Duodenal mucosa (tissue), 2 donors: ENCODE measurements at regions not wholly inside any gene's neighbourhood (a gene's known extent, or its start where the extent isn't known, plus 50 kb on each side); places are given as distances from the start of the nearest gene placed in this dataset.

Experiments
- H3K27ac ChIP-seq: one replicate; pipeline ENCODE4 v1.7.0; 2013; ENCODE audit warnings: low read depth, low read length
- H3K27me3 ChIP-seq, 2 donors: one replicate each; pipeline ENCODE4 v1.7.0; 2013; ENCODE audit warnings: low read length in 2 of 2, control low read depth in 1 of 2; ENCODE audit not compliant: insufficient read depth in 2 of 2, control insufficient read depth in 1 of 2
- H3K36me3 ChIP-seq, 2 donors: one replicate each; pipeline ENCODE4 v1.7.0; 2013; ENCODE audit warnings: low read length in 2 of 2, control low read depth in 1 of 2; ENCODE audit not compliant: insufficient read depth in 2 of 2, control insufficient read depth in 1 of 2
- H3K4me1 ChIP-seq, 2 donors: one replicate each; pipeline ENCODE4 v1.7.0; 2013; ENCODE audit warnings: low read length in 2 of 2, control low read depth in 1 of 2; ENCODE audit not compliant: insufficient read depth in 2 of 2, control insufficient read depth in 1 of 2
- H3K4me3 ChIP-seq, 2 donors: one replicate each; pipeline ENCODE4 v1.7.0; 2013; ENCODE audit warnings: low read length in 2 of 2, low read depth in 1 of 2
- H3K9ac ChIP-seq, 2 donors: one replicate each; pipeline ENCODE4 v1.7.0; 2013; ENCODE audit warnings: low read length in 2 of 2, low read depth in 1 of 2
- H3K9me3 ChIP-seq, 2 donors: one replicate each; pipeline ENCODE4 v1.7.0; 2013; ENCODE audit warnings: low read length in 2 of 2, control low read depth in 1 of 2; ENCODE audit not compliant: control insufficient read depth in 1 of 2

GRCh38 chr13:112182251-112182650 lies 115.3 kb downstream of the SOX1 start:
- Histone ChIP-seq H3K9me3 (no peaks in the 10 kb centered on the region), H3K4me1 (peaks cover 0 to 5% of the 10 kb centered on the region in 2 donors), H3K27me3 (no peaks in the 10 kb centered on the region), H3K27ac (no peak overlapping the region), H3K4me3 (no peak overlapping the region), H3K36me3 (no peaks in the 10 kb centered on the region), H3K9ac (no peak overlapping the region)

GRCh38 chr13:112182846-112183531 lies 116.0 kb downstream of the SOX1 start:
- Histone ChIP-seq H3K4me3 (no peak overlapping the region), H3K27me3 (no peaks in the 10 kb centered on the region), H3K36me3 (no peaks in the 10 kb centered on the region), H3K9ac (no peak overlapping the region), H3K27ac (no peak overlapping the region), H3K9me3 (no peaks in the 10 kb centered on the region), H3K4me1 (no peaks in the 10 kb centered on the region)

DNA sequence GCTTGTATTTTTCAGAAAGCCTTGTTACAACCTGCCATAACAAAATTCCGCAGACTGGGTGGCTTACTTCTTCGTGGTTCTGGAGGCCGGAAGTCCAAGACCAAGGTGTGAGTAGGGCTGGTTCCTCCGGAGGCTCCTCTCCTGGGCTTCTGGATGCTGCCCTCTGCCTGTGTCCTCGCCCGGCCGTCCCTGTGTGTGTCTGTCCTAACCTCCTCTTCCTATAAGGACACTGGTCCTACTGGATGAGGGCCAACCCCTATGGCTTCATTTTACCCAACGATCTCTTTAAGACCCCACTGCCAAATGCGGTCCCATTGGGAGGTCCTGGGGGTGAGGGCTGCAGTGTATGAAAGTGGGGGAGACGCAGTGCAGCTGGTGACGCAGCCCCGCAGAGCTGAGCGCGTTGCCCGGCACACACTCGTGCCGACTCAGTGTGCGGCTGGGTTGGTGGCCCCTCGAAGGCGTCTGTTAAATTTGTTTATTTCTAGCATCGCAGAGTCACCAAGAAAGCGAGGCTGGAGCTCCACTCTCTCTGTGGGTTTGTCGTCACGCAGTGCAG lies 116.7 kb downstream of the SOX1 start:
- no peak overlapping the region for H3K9ac ChIP-seq

DNA sequence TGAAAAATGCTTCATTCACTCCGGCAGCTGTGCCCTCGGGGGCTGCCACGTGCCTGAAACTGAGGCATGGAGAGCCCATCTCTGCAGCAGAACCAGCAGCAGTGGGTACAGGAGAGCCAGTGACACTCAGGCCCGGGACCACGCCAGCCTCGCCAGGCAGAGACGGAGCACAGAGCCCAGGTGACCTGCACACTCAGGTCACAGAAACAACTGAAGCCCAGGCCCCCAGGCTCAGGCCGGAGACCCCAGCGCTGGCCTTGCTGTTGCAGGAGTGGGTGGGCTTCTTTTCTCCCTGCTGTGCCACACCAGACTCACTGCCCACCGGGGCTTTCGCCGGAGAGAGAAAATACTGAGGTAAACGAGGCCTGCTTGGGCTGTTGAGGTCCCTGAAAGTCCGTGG lies 117.3 kb downstream of the SOX1 start:
- Histone ChIP-seq H3K27ac (no peak overlapping the region), H3K4me3 (no peak overlapping the region), H3K36me3 (no peaks in the 10 kb centered on the region), H3K4me1 (no peaks in the 10 kb centered on the region), H3K27me3 (no peaks in the 10 kb centered on the region), H3K9me3 (no peaks in the 10 kb centered on the region), H3K9ac (no peak overlapping the region)

More for the DNA sequence above, 116.7 kb downstream of the SOX1 start:
- H3K27ac ChIP-seq = no peak overlapping the region
- no peak overlapping the region for H3K4me3 ChIP-seq
- H3K27me3 ChIP-seq = no peaks in the 10 kb centered on the region
- H3K9me3 ChIP-seq = no peaks in the 10 kb centered on the region
- no peaks in the 10 kb centered on the region for H3K36me3 ChIP-seq
- H3K4me1 ChIP-seq = no peaks in the 10 kb centered on the region

DNA sequence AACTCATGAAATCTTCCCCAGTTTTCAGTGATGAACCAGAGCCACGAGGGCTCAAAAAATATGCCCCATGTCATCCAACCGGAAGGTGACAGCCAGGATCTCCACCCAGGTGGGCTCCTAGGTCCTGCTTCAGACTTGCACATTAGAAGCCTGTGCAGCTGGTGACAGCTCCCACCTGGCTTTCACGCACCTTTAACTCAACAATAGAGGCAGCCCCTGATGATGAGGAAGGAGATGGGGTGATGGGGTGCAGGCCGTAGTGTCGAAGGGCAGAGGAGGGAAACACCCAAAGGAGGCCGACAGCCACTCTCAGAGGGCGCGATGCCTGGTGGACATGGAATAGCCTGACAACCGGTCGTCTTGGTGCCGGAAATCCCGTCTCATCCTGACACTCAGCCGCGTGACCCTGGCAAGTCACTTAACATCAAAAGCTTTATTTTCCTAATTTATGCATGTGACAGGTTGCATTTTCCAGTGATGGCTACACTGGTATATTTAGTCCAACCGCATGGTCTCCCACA lies 118.0 kb downstream of the SOX1 start:
- no peaks in the 10 kb centered on the region for H3K4me1 ChIP-seq
- no peaks in the 10 kb centered on the region for H3K36me3 ChIP-seq
- H3K27ac ChIP-seq = no peak overlapping the region
- no peak overlapping the region for H3K9ac ChIP-seq
- no peaks in the 10 kb centered on the region for H3K27me3 ChIP-seq
- no peaks in the 10 kb centered on the region for H3K9me3 ChIP-seq
- no peak overlapping the region for H3K4me3 ChIP-seq

GRCh38 chr13:112185466-112185865 lies 118.5 kb downstream of the SOX1 start:
- no peak overlapping the region for H3K27ac ChIP-seq
- no peak overlapping the region for H3K9ac ChIP-seq
- no peaks in the 10 kb centered on the region for H3K9me3 ChIP-seq
- no peaks in the 10 kb centered on the region for H3K27me3 ChIP-seq
- H3K4me3 ChIP-seq = no peak overlapping the region
- no peaks in the 10 kb centered on the region for H3K36me3 ChIP-seq
- H3K4me1 ChIP-seq = no peaks in the 10 kb centered on the region

DNA sequence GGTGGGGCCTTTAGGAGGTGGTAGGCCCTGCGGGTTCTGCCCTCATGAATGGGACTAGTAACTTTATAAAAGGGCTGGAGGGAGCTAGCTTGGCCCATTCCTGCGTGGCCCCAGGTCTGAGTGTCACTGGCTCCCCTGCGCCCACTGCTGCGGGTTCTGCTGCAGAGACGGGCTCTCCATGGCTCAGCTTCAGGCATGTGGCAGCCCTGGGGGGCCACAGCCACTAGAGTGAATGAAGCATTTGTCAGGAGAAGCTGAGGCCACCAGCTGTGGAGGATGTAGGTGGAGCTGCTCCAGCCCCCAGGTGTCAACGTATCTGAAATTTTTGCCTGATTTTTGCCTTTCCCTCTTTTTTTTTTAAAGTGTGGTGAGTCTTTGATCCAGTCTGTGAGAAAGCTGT lies 119.1 kb downstream of the SOX1 start:
- H3K36me3 ChIP-seq = no peaks in the 10 kb centered on the region
- no peaks in the 10 kb centered on the region for H3K27me3 ChIP-seq
- no peaks in the 10 kb centered on the region for H3K9me3 ChIP-seq
- no peak overlapping the region for H3K4me3 ChIP-seq
- H3K9ac ChIP-seq = no peak overlapping the region
- H3K27ac ChIP-seq = no peak overlapping the region
- no peaks in the 10 kb centered on the region for H3K4me1 ChIP-seq

- H3K27me3 ChIP-seq = no peaks in the 10 kb centered on the region
- no peaks in the 10 kb centered on the region for H3K4me1 ChIP-seq
- no peak overlapping the region for H3K9ac ChIP-seq
- H3K4me3 ChIP-seq = no peak overlapping the region
- H3K9me3 ChIP-seq = no peaks in the 10 kb centered on the region
- no peak overlapping the region for H3K27ac ChIP-seq
- no peaks in the 10 kb centered on the region for H3K36me3 ChIP-seq
These were observed 120.8 kb downstream of the SOX1 start for GRCh38 chr13:112187527-112188297.

GRCh38 chr13:112188298-112188610 lies 121.3 kb downstream of the SOX1 start:
- H3K4me3 ChIP-seq = no peak overlapping the region
- no peak overlapping the region for H3K9ac ChIP-seq
- no peaks in the 10 kb centered on the region for H3K36me3 ChIP-seq
- H3K27ac ChIP-seq = no peak overlapping the region
- no peaks in the 10 kb centered on the region for H3K27me3 ChIP-seq
- H3K9me3 ChIP-seq = no peaks in the 10 kb centered on the region
- no peaks in the 10 kb centered on the region for H3K4me1 ChIP-seq

DNA sequence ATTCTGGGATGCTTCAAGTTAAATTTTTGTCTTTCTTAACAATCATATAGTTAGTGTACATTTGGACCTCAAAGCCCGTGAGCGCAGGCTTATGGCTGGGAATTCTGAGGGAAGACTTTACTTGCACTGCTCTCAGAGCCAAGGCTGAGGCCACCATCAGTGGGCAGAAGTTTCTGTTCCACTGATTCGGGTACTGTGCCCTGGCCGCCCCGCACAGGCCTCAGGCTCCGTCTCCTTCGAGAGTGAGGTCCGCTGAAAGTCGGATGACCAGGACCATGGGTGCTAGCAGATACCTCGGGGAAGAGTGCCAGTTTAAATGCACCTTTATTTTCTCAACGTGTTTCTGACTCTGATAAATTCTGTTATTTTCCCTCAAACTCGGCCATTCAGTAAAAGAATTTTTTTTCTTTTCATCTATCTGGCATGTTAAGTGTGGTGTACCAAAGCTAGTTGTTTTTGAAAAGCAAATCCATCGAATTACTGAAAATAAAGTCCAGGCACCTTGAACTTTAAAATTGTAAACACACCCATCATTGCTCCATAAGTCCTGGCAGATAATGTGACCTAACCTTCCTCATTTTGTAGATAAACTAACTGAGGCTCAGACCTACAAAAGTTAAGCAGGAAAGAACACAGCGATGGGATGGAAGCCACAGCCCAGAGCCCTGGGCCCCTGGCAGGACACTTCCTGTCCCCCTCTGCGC lies 126.7 kb downstream of the SOX1 start:
- Histone ChIP-seq H3K27ac (no peak overlapping the region), H3K4me3 (no peak overlapping the region), H3K36me3 (no peaks in the 10 kb centered on the region), H3K9ac (no peak overlapping the region), H3K4me1 (no peaks in the 10 kb centered on the region), H3K27me3 (no peaks in the 10 kb centered on the region), H3K9me3 (no peaks in the 10 kb centered on the region)
